Astrocyte of the cerebellum (primary cell): ENCODE measurements at regions not wholly inside any gene's neighbourhood (a gene's known extent, or its start where the extent isn't known, plus 50 kb on each side); places are given as distances from the start of the nearest gene placed in this dataset.

Experiments used
- DNase-seq: peaks from one replicate; pipeline ENCODE4 v3.0.0-alpha.2; 2011; ENCODE audit warnings: low read depth
- H3K4me3 ChIP-seq: 2 replicates; pipeline ENCODE4 v1.5.1; 2011; ENCODE audit warnings: mild to moderate bottlenecking, low read depth, low read length, moderate library complexity
- CTCF ChIP-seq: IDR thresholded peaks from 2 replicates; pipeline ENCODE4 v1.5.1; 2012; ENCODE audit warnings: low read length, low read depth, moderate library complexity, mild to moderate bottlenecking; ENCODE audit errors: missing control alignments
- in situ Hi-C: cut with HindIII; loops from 2 replicates; pipeline ENCODE4 v1.10.0; 2017; ENCODE audit warnings: low sequenced_read_pairs

GRCh38 chr9:29282121-29282520 is 1708.8 kb upstream of the C9orf72 start:
- in situ Hi-C loops: no loop called here
- DNase-seq: no peak
- no peak overlapping the region for H3K4me3 ChIP-seq
- no peak for TF ChIP-seq CTCF

GRCh38 chr9:29285818-29286217 is 1712.5 kb upstream of the C9orf72 start:
- no peak for DNase-seq
- no peak for TF ChIP-seq CTCF
- no peak overlapping the region for H3K4me3 ChIP-seq
- in situ Hi-C loops: no loop called here

- no peak for TF ChIP-seq CTCF
- H3K4me3 ChIP-seq: no peak overlapping the region
- in situ Hi-C loops: no loop called here
- no peak for DNase-seq
Measured at GRCh38 chr9:29289365-29289764, 1716.1 kb upstream of the C9orf72 start.

- H3K4me3 ChIP-seq: no peak overlapping the region
- in situ Hi-C loops: no loop called here
- no peak for TF ChIP-seq CTCF
- no peak for DNase-seq
Measured at GRCh38 chr9:29290516-29290915, 1717.2 kb upstream of the C9orf72 start.

- in situ Hi-C loops: no loop called here
- no peak for TF ChIP-seq CTCF
- H3K4me3 ChIP-seq: no peak overlapping the region
- DNase-seq: no peak
Measured at GRCh38 chr9:29297592-29297991, 1724.3 kb upstream of the C9orf72 start.

GRCh38 chr9:29311221-29311620 is 1737.9 kb upstream of the C9orf72 start:
- TF ChIP-seq CTCF: no peak
- H3K4me3 ChIP-seq: no peak overlapping the region
- DNase-seq: no peak
- in situ Hi-C loops: no loop called here

- in situ Hi-C loops: no loop called here
- no peak overlapping the region for H3K4me3 ChIP-seq
- DNase-seq: no peak
- no peak for TF ChIP-seq CTCF
Measured at GRCh38 chr9:29312327-29312726, 1739.0 kb upstream of the C9orf72 start.
